Fibroblast of the conjunctiva (primary cell): ENCODE measurements at regions not wholly inside any gene's neighbourhood (a gene's known extent, or its start where the extent isn't known, plus 50 kb on each side); places are given as distances from the start of the nearest gene placed in this dataset.
"Not testable (repeated sequence)": the region's sequence is repeated elsewhere in the genome, so short reads cannot be mapped to it uniquely, and the experiment has no call there.

ENCODE experiments used
- DNase-seq: peaks from one replicate; pipeline ENCODE4 v3.0.0-alpha.2; 2010; ENCODE audit warnings: low read depth

DNA sequence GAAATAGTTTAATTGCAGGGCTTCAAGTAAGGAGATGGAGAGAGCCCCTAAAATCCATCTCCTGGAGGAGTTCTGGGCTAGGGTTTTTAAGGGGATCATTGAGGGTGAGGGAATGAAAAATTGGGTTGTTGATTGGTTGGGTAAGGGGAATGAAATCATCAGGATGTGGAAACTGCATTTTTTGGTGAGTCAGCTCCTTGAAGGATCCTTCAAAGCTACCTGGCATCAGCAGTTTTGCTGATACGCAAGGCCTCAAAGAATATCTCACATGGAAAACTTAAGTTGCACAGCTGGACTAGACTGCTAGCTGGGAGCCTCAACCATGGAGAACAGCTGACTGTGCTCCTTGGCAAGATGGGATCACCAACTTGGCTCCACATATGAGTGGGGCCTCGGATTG, 136.7 kb downstream of the FGF10 start:
- no peak for DNase-seq

DNA sequence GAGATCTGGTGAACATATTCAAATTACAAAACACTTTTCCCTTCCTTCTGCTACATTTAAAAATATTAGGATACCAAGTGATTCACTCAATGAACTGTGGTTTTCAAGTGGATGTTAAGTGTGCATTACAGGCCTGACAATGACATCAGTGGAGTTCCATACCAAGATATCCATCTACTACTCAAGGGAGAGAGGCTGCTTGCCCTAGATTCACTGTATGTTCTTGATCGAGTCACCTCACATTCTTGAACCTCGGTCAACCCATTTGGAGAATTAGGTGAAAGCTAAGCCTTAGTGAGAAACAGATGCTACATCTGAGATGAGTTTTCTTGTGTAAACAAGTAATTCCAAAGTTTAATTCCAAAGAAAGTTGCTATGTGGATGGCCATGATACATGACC, 142.2 kb downstream of the FGF10 start:
- DNase-seq, result peak; percentile 72

DNA sequence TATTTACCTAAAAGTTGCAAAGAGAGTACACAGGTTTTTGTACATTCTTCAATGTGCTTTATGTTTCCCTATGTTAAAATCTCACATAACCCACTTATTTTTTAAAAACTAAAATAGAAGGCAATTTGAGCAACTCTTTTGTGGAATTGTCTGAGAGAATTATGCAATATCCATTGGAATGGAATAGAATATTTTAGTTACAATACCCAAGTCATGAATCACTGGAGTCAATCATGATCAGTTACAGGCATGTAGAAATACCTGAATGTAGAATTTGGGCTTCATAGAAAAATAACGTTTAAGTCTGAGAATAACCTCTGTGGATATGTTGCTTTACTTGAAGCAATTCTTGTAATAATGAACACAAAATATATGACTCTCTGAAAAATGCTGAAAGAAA, 143.3 kb downstream of the FGF10 start:
- no peak for DNase-seq

- DNase-seq, result no peak
Observed at GRCh38 chr5:44242791-44243190, 146.4 kb downstream of the FGF10 start.

DNA sequence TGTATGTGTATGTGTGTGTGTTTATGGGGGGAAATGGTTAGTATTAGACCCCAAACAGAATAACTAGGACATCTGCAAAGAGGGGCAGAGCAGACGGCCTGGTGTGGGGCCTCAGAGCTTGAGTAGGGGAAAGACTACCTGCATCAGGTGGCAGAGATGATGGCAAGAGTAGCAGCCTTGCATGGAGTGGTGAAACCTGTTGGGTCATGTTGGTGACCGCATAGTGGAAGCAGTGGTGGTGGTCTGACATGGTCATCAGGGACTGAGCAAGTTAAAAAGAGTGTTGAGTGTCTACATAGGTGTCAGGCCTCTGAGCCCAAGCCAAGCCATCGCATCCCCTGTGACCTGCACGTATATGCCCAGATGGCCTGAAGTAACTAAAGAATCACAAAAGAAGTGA, 153.2 kb downstream of the FGF10 start:
- DNase-seq, result no peak

DNA sequence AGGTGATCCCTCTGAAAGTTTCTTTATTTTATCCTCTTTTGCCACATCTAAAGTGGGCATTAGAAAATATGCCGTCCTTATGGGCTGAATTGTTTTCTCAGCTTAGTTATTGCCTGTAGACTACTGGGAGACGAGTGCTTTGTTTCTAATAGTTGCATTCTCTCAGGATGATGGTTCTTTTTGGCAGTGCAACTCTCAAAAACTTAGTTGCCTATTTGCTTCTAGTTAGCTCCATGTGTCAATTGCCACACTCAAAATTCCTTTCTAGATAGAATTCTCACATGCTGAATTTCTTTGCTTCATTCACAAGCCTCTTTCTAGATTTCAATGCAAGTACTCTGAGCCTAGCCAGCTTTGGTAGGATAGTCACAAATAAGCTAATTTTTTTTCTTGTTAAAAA, 155.5 kb downstream of the FGF10 start:
- DNase-seq, result no peak

- no peak for DNase-seq
Observed at GRCh38 chr5:44225231-44226160, 163.7 kb downstream of the FGF10 start.

GRCh38 chr5:44199408-44199807, 189.8 kb downstream of the FGF10 start:
- no peak for DNase-seq

DNA sequence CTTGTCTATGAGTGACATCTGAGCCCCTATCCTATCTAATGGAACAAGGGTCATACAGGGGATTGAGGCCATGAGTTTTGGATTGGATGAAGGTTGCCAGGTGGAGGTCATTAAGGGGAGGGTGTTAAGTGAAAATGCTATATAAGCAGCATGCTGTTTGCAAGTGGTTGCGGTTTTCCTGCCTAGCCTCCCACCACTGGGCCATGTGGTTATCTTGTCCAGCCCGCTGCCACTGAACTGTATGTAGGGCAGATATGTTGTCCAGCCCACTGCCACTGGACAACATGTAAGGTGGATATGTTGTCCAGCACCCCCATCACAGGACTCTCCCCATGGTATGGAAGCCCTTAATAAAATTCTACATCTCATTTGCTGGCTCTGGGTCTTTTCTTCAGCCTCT, 200.0 kb downstream of the FGF10 start:
- DNase-seq, result no peak

DNA sequence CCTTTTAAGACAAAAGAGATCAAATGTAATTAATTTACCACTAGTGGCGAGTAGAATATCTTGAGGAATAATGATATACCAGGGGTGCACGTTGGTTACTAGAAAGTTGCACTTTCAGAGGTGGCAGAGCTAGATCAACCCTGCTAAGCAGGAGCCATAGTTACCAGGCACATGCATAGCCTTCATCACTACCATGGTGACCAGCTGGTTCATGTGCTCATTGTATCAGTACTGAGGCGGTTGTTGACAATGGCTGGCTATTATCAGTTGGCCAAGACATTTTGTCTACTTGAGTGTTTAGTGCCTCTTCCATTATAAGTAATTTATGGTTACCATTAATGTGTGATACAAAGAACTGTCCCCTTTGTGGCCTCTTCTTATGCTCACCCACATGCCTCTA, 201.2 kb downstream of the FGF10 start:
- DNase-seq, result no peak

DNA sequence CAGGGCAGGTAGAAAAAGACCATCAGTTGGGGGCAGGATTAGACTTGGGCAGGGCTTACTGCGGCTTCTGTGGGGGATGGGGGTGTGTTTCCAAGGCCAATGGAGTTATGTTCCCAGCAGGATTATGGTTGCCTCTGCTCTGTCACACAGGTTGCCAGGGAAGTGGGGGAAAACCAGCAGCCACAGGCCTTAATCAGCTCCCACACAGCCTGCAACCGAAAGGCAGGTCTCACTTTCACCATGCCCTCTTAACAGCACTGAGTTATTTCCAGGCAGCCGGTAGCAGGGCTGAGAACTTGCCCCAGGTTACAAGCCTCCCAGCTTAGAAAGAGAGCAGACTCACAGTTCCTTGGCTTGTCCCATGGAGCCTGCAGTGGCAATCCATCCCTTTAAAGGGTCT, 205.5 kb downstream of the FGF10 start:
- DNase-seq, result no peak

DNA sequence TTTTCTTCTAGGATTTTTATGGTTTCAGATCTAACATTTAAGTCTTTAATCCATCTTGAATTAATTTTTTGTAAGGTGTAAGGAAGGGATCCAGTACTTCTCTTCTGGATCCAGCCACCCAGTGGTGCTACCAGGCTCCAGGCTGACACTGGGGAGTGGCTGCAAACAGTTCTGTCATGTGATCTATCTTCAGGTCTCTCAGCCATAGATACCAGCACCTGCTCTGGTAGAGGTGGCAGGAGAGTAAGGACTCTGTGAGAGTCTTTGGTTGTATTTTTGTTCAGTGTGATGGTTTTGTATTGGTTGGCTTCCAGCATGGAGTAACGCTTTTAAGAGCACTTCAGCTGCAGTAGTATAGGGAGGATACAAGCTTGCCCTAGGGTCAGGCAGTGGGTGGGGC, 205.9 kb downstream of the FGF10 start:
- no peak for DNase-seq

GRCh38 chr5:44178414-44178813, 210.8 kb downstream of the FGF10 start:
- no peak for DNase-seq

DNA sequence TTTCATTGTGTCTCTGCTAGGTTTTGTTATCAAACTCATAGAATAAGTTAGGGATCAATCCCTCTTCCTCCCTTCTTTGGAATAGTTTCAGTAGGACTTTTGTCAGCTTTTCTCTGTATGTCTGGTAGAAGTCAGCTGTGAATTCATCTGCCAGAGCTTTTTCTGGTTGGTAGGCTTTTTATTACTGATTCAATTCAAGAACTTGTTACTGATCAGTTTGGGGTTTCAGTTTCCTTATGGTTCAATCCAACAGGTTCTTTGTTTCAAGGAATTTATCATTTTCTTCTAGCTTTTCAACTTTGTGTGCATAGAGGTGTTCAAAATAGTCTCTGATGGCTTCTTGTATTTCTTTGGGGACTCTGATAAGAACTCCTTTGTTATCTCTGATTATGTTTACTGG, 221.7 kb downstream of the FGF10 start:
- no peak for DNase-seq

DNA sequence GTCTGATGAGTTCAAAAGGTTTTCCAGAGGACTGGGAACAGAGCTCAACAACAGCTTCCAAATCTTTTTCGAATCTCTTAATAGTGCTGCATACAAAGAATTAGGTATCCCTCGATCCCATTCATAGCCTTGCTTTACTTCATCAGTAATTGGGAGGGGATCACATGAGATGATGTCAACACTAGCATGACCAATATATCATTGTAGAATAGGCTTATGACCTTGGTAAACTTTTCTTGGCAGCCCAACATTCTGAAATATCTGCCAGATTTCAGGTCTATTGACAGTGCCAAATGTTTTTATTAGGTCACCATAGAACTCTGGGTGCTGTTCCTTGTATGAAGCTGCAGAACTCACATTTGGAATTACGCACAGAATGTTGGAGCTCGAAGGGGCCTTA, 228.9 kb downstream of the FGF10 start:
- no peak for DNase-seq

DNA sequence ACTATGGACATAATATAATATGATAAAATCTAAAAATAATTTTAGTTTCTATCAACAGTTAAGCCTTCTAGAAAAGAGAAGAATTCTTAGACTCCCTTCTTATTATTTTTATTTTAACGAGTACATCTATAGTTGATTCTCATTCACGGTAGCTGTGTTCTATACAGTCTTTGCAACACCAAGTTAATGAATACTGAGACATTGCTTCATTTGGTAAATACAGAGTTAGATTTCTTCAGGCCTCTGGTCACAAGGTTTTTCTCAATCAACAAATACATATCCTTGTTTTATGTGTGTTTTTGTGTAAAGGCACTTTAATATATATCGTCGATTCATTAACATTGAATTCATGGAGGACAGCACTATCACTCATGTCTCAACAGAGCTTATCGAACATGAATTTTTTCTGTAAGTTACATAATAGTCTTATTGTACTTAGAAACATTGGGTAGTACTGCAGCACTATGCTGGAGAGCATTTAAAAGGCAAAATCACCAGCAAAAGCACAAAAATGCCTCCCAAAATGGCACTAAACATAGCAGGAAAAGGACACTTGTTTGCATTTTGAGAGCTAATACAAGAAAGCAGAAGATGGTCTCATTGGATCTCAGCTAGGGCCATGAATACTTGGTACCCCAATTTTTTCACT, 239.0 kb downstream of the FGF10 start:
- no peak for DNase-seq

- not testable (repeated sequence) for DNase-seq
Observed at GRCh38 chr5:44117947-44118346, 271.3 kb downstream of the FGF10 start.

DNA sequence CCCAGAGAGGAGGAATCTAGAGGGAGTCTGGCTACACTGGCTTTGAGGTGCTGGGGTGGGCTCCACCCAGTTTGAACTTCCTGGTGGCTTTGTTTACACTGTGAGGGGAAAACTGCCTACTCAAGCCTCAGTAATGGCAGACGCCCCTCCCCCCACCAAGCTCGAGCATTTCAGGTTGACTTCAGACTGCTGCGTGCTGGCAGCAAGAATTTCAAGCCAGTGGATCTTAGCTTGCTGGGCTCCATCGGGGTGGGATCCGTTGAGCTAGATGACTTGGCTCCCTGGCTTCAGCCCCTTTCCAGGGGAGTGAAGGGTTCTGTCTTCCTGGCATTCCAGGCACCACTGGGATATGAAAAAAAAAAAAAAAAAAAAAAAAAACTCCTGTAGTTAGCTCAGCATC, 281.0 kb downstream of the FGF10 start:
- DNase-seq, result not testable (repeated sequence)

DNA sequence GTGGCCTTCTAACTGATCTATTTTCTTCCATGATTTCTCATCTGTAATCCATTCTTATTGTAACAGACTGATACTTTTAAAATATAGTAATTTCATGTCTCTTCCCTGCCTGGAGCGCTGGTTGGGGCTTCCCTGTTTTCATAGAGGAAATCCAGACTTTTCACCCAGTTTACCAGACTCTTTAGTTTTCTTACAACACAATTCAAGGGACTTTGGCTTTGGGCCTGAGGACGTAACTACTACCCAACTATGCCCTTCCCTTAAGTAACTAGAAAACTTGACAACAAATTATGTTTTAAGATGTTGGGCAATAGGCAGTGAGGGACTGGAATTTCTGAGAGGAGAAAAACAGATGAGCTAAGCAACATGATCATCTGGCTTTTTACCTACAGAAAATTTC, 289.6 kb downstream of the FGF10 start:
- peak; percentile 4 for DNase-seq

DNA sequence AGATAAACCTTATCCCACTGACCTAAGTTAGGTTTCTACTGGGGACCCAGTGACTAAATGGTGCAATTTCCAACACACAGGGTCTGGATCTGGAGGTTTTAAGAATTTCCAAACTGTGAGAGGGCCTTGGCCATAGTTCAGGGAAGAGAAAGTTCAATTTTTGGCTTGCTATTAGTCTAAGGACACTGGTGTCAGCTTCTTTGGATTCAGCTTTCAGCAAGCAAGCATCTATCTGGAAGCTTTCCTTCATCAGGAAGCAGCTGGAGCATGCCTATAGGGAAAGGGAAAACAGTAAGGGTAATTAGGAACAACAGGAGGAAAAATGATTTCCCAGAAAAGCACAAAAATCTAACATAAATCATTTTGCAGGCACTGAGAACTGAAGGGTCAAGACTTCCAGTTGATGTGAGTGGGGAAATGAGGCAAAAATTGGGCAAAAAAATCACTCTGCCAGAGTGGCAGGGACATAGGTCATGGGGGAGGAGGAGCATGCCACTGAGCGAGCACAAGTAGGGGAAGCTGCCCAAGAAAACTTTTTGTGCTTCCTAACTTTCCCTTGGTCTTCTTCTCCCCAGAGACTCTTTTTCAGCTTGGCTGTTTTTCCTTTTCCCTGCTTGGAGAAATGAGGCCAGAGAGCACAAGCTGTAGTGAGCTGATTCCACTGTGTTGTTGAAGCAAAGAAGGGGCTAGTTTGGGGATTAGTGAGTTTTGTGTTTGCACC, 299.6 kb downstream of the FGF10 start:
- DNase-seq, result no peak

DNA sequence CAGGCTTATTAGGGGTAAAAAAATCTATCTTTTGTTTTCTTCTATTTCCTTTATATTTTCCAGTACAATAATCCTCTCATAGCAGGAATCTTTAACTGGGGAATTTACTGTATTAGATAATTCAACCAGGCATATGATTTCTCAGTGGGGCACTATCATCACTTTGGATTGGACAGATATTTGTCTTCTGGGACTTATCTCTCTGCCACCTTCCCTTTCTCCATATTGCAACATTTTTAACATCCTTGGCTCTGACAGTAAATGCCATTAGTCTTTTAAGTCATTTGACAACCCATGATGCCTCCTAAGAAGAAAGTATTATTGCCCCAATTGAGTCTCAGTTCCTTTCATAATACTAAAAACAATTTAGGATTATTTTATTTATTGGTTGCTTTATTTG, 304.1 kb downstream of the FGF10 start:
- no peak for DNase-seq

DNA sequence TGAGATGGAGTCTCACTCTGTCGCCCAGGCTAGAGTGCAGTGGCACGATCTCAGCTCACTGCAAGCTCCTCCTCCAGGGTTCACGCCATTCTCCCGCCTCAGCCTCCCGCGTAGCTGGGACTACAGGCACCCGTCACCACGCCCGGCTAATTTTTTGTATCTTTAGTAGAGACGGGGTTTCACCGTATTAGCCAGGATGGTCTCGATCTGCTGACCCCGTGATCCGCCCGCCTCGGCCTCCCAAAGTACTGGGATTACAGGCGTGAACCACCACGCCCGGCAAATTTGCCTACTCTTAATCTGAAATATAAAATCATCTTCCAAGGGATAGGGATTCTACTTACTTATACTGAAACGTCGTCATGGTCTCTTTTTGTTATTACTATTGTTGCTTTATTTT, 314.7 kb downstream of the FGF10 start:
- not testable (repeated sequence) for DNase-seq

DNA sequence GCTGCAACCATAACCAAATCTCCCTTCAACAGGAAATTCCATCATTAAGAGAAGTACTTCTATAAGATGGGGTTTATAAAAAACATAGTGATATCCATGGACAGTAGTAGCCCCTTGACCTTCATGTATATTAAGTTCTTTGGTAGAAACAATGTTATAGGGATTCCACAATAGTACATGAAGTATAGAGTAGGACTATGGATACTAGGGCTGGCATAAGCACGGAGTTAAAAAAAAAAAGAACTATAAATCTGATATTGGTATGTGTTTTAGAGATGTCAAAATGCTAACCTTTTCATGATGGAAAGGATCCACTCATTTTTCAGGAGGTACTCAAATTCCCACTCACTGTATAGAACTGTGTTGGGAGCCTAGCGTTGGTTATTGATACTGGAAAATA, 337.6 kb downstream of the FGF10 start:
- no peak for DNase-seq
